ENCODE measurements at regions not wholly inside any gene's neighbourhood (a gene's known extent, or its start where the extent isn't known, plus 50 kb on each side); places are given as distances from the start of the nearest gene placed in this dataset.

- Histone ChIP-seq H3K27me3 (ENCODE audit: insufficient read depth, low read length) (no peaks in the 10 kb centered on the region), H3K4me1 (ENCODE audit: insufficient read depth, low read length) (no peaks in the 10 kb centered on the region), H3K36me3 (ENCODE audit: insufficient read depth, low read length) (no peaks in the 10 kb centered on the region), H4K20me1 (ENCODE audit: insufficient read depth, low read length) (no peaks in the 10 kb centered on the region), H3K27ac (ENCODE audit: low read depth, low read length) (no peak overlapping the region), H3K9me3 (ENCODE audit: low read depth, low read length) (no peaks in the 10 kb centered on the region), H2AFZ (ENCODE audit: low read length) (no peak overlapping the region), H3K4me2 (ENCODE audit: insufficient read depth, low read length) (no peak overlapping the region), H3K79me2 (ENCODE audit: insufficient read depth, low read length) (no peaks in the 10 kb centered on the region), H3K4me3 (ENCODE audit: insufficient read depth, low read length) (no peak overlapping the region)
- DNase-seq (ENCODE audit: insufficient read length, low spot score, missing footprints): no peak
- no peak for TF ChIP-seq CTCF (IDR thresholded peaks at IDR 0.05; ENCODE audit: extremely low read depth, low read depth, low read length)
These were observed 445.4 kb downstream of the EIPR1 start for GRCh38 chr2:2932189-2932588.

- no peaks in the 10 kb centered on the region for H3K36me3 ChIP-seq (ENCODE audit: insufficient read depth, low read length)
- H3K79me2 ChIP-seq (ENCODE audit: insufficient read depth, low read length): no peaks in the 10 kb centered on the region
- H4K20me1 ChIP-seq (ENCODE audit: insufficient read depth, low read length): no peaks in the 10 kb centered on the region
- H3K27me3 ChIP-seq (ENCODE audit: insufficient read depth, low read length): no peaks in the 10 kb centered on the region
- no peak overlapping the region for H3K27ac ChIP-seq (ENCODE audit: low read depth, low read length)
- no peaks in the 10 kb centered on the region for H3K9me3 ChIP-seq (ENCODE audit: low read depth, low read length)
- H2AFZ ChIP-seq (ENCODE audit: low read length): no peak overlapping the region
- no peak for TF ChIP-seq CTCF (IDR thresholded peaks at IDR 0.05; ENCODE audit: extremely low read depth, low read depth, low read length)
- no peak overlapping the region for H3K4me3 ChIP-seq (ENCODE audit: insufficient read depth, low read length)
- no peaks in the 10 kb centered on the region for H3K4me1 ChIP-seq (ENCODE audit: insufficient read depth, low read length)
- no peak overlapping the region for H3K4me2 ChIP-seq (ENCODE audit: insufficient read depth, low read length)
- no peak for DNase-seq (ENCODE audit: insufficient read length, low spot score, missing footprints)
These were observed 446.1 kb downstream of the EIPR1 start for GRCh38 chr2:2931318-2932075.

GRCh38 chr2:2930841-2931240 is 446.8 kb downstream of the EIPR1 start:
- no peaks in the 10 kb centered on the region for H3K79me2 ChIP-seq (ENCODE audit: insufficient read depth, low read length)
- no peak overlapping the region for H3K4me2 ChIP-seq (ENCODE audit: insufficient read depth, low read length)
- no peaks in the 10 kb centered on the region for H3K36me3 ChIP-seq (ENCODE audit: insufficient read depth, low read length)
- no peaks in the 10 kb centered on the region for H4K20me1 ChIP-seq (ENCODE audit: insufficient read depth, low read length)
- H3K4me1 ChIP-seq (ENCODE audit: insufficient read depth, low read length): no peaks in the 10 kb centered on the region
- DNase-seq (ENCODE audit: insufficient read length, low spot score, missing footprints): no peak
- H3K4me3 ChIP-seq (ENCODE audit: insufficient read depth, low read length): no peak overlapping the region
- no peak overlapping the region for H2AFZ ChIP-seq (ENCODE audit: low read length)
- TF ChIP-seq CTCF (IDR thresholded peaks at IDR 0.05; ENCODE audit: extremely low read depth, low read depth, low read length): no peak
- H3K27me3 ChIP-seq (ENCODE audit: insufficient read depth, low read length): no peaks in the 10 kb centered on the region
- no peak overlapping the region for H3K27ac ChIP-seq (ENCODE audit: low read depth, low read length)
- no peaks in the 10 kb centered on the region for H3K9me3 ChIP-seq (ENCODE audit: low read depth, low read length)

GRCh38 chr2:2926858-2927175 is 450.8 kb downstream of the EIPR1 start:
- no peaks in the 10 kb centered on the region for H3K9me3 ChIP-seq (ENCODE audit: low read depth, low read length)
- TF ChIP-seq CTCF (IDR thresholded peaks at IDR 0.05; ENCODE audit: extremely low read depth, low read depth, low read length): no peak
- DNase-seq (ENCODE audit: insufficient read length, low spot score, missing footprints): no peak
- H2AFZ ChIP-seq (ENCODE audit: low read length): no peak overlapping the region
- H4K20me1 ChIP-seq (ENCODE audit: insufficient read depth, low read length): no peaks in the 10 kb centered on the region
- H3K4me2 ChIP-seq (ENCODE audit: insufficient read depth, low read length): no peak overlapping the region
- H3K27ac ChIP-seq (ENCODE audit: low read depth, low read length): no peak overlapping the region
- no peaks in the 10 kb centered on the region for H3K27me3 ChIP-seq (ENCODE audit: insufficient read depth, low read length)
- no peaks in the 10 kb centered on the region for H3K79me2 ChIP-seq (ENCODE audit: insufficient read depth, low read length)
- H3K4me3 ChIP-seq (ENCODE audit: insufficient read depth, low read length): no peak overlapping the region
- H3K36me3 ChIP-seq (ENCODE audit: insufficient read depth, low read length): no peaks in the 10 kb centered on the region
- no peaks in the 10 kb centered on the region for H3K4me1 ChIP-seq (ENCODE audit: insufficient read depth, low read length)

Data from osteoblast (primary cell).